ENCODE measurements at regions not wholly inside any gene's neighbourhood (a gene's known extent, or its start where the extent isn't known, plus 50 kb on each side); places are given as distances from the start of the nearest gene placed in this dataset.

GRCh38 chrX:11890836-11891514 is 132.9 kb downstream of the MSL3 start:
- no peak for DNase-seq (ENCODE audit: low spot score)
- TF ChIP-seq REST (IDR thresholded peaks at IDR 0.05) (no peak), RXRA (IDR thresholded peaks at IDR 0.05) (no peak), JUND (IDR thresholded peaks at IDR 0.05) (no peak), TAF1 (conservative IDR thresholded peaks at IDR 0.05) (no peak), FOXA2 (IDR thresholded peaks at IDR 0.05) (no peak), HNF4G (IDR thresholded peaks at IDR 0.05) (no peak), EGR1 (IDR thresholded peaks at IDR 0.05; ENCODE audit: low read depth in 2 of 2) (no peak), SP1 (IDR thresholded peaks at IDR 0.05) (no peak), FOXA1 (IDR thresholded peaks at IDR 0.05) (no peak)
- TF ChIP-seq, protein P1, sequence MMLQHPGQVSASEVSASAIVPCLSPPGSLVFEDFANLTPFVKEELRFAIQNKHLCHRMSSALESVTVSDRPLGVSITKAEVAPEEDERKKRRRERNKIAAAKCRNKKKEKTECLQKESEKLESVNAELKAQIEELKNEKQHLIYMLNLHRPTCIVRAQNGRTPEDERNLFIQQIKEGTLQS (IDR thresholded peaks at IDR 0.05): no peak
- TF ChIP-seq, protein P2, sequence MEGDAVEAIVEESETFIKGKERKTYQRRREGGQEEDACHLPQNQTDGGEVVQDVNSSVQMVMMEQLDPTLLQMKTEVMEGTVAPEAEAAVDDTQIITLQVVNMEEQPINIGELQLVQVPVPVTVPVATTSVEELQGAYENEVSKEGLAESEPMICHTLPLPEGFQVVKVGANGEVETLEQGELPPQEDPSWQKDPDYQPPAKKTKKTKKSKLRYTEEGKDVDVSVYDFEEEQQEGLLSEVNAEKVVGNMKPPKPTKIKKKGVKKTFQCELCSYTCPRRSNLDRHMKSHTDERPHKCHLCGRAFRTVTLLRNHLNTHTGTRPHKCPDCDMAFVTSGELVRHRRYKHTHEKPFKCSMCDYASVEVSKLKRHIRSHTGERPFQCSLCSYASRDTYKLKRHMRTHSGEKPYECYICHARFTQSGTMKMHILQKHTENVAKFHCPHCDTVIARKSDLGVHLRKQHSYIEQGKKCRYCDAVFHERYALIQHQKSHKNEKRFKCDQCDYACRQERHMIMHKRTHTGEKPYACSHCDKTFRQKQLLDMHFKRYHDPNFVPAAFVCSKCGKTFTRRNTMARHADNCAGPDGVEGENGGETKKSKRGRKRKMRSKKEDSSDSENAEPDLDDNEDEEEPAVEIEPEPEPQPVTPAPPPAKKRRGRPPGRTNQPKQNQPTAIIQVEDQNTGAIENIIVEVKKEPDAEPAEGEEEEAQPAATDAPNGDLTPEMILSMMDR (IDR thresholded peaks at IDR 0.05; ENCODE audit: low read depth, low read length, missing input control): no peak
- Histone ChIP-seq H3K36me3 (ENCODE audit: control insufficient read depth in 4 of 4, insufficient read depth in 3 of 4, low read depth in 1 of 4, low read length in 3 of 4) (no peaks in the 10 kb centered on the region), H3K4me3 (ENCODE audit: low read depth in 1 of 3, low read length in 3 of 3) (no peak overlapping the region), H3K27ac (ENCODE audit: low read depth in 1 of 2, low read length in 2 of 2) (no peak overlapping the region), H3K9me3 (ENCODE audit: control insufficient read depth in 4 of 4, low read length in 3 of 4) (no peaks in the 10 kb centered on the region), H3K27me3 (ENCODE audit: control insufficient read depth in 4 of 4, insufficient read depth in 4 of 4, low read length in 3 of 4) (no peaks in the 10 kb centered on the region), H3K4me1 (ENCODE audit: control insufficient read depth in 4 of 4, insufficient read depth in 4 of 4, low read length in 3 of 4) (no peaks in the 10 kb centered on the region), H3K9ac (ENCODE audit: low read depth in 1 of 2, low read length in 2 of 2) (no peak overlapping the region)
- 41% methylated on average over 6 of the region's 6 CpGs for WGBS

GRCh38 chrX:11893933-11894710 is 136.1 kb downstream of the MSL3 start:
- 76% methylated on average over 3 of the region's 3 CpGs for WGBS
- no peak overlapping the region for H3K9ac ChIP-seq (ENCODE audit: low read depth in 1 of 2, low read length in 2 of 2)
- no peak for DNase-seq (ENCODE audit: low spot score)
- H3K9me3 ChIP-seq (ENCODE audit: control insufficient read depth in 4 of 4, low read length in 3 of 4): peaks cover 0 to 3% (median 0%) of the 10 kb centered on the region in 4 donors
- no peaks in the 10 kb centered on the region for H3K36me3 ChIP-seq (ENCODE audit: control insufficient read depth in 4 of 4, insufficient read depth in 3 of 4, low read depth in 1 of 4, low read length in 3 of 4)
- no peak overlapping the region for H3K4me3 ChIP-seq (ENCODE audit: low read depth in 1 of 3, low read length in 3 of 3)
- H3K4me1 ChIP-seq (ENCODE audit: control insufficient read depth in 4 of 4, insufficient read depth in 4 of 4, low read length in 3 of 4): no peaks in the 10 kb centered on the region
- H3K27me3 ChIP-seq (ENCODE audit: control insufficient read depth in 4 of 4, insufficient read depth in 4 of 4, low read length in 3 of 4): no peaks in the 10 kb centered on the region
- no peak overlapping the region for H3K27ac ChIP-seq (ENCODE audit: low read depth in 1 of 2, low read length in 2 of 2)
- TF ChIP-seq, protein P1 (IDR thresholded peaks at IDR 0.05): no peak
- no peak for TF ChIP-seq REST (IDR thresholded peaks at IDR 0.05)
- no peak for TF ChIP-seq SP1 (IDR thresholded peaks at IDR 0.05)
- no peak for TF ChIP-seq RAD21 (IDR thresholded peaks at IDR 0.05)
- TF ChIP-seq, protein P3, sequence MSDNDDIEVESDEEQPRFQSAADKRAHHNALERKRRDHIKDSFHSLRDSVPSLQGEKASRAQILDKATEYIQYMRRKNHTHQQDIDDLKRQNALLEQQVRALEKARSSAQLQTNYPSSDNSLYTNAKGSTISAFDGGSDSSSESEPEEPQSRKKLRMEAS (IDR thresholded peaks at IDR 0.05): no peak
- no peak for TF ChIP-seq GABPA (IDR thresholded peaks at IDR 0.05 in 1 of 2, conservative IDR thresholded peaks at IDR 0.05 in 1 of 2)
- TF ChIP-seq JUND (IDR thresholded peaks at IDR 0.05): no peak
- TF ChIP-seq FOXA2 (IDR thresholded peaks at IDR 0.05): no peak
- no peak for TF ChIP-seq FOXA1 (IDR thresholded peaks at IDR 0.05)
- TF ChIP-seq, protein P4, sequence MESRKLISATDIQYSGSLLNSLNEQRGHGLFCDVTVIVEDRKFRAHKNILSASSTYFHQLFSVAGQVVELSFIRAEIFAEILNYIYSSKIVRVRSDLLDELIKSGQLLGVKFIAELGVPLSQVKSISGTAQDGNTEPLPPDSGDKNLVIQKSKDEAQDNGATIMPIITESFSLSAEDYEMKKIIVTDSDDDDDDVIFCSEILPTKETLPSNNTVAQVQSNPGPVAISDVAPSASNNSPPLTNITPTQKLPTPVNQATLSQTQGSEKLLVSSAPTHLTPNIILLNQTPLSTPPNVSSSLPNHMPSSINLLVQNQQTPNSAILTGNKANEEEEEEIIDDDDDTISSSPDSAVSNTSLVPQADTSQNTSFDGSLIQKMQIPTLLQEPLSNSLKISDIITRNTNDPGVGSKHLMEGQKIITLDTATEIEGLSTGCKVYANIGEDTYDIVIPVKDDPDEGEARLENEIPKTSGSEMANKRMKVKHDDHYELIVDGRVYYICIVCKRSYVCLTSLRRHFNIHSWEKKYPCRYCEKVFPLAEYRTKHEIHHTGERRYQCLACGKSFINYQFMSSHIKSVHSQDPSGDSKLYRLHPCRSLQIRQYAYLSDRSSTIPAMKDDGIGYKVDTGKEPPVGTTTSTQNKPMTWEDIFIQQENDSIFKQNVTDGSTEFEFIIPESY (IDR thresholded peaks at IDR 0.05): no peak
- TF ChIP-seq RXRA (IDR thresholded peaks at IDR 0.05): no peak
